ENCODE measurements at regions not wholly inside any gene's neighbourhood (a gene's known extent, or its start where the extent isn't known, plus 50 kb on each side); places are given as distances from the start of the nearest gene placed in this dataset.

GRCh38 chr18:61989138-61989537, 96.3 kb upstream of the RNF152 start:
- Histone ChIP-seq H3K27me3 (no peaks in the 10 kb centered on the region), H3K4me3 (no peak overlapping the region), H3K36me3 (no peaks in the 10 kb centered on the region), H3K9me3 (replicated peaks) (no peaks in the 10 kb centered on the region), H3K4me1 (peaks cover 38% of the 10 kb centered on the region), H3K27ac (no peak overlapping the region)
- DNase-seq: no peak

DNA sequence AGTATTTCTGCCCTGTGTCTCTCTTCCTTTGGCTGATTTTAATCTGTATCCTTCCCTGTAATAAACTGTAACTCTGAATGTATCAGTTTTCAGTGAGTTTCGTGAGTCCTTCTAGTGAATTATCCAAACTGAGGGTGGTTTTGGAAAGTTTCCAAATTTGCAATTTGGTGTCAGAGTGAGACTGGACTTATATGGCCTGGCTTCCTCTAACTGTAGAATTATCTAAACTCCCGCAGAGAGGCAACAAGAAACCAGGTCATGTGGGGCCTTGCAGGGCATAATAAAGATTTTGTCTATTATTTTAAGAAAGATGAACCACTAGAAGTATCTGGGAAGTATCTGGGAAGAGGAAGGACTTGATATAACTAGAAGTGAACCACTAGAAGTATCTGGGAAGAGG, 95.3 kb upstream of the RNF152 start:
- Histone ChIP-seq H3K36me3 (no peaks in the 10 kb centered on the region), H3K9me3 (replicated peaks) (no peaks in the 10 kb centered on the region), H3K27me3 (no peaks in the 10 kb centered on the region), H3K4me1 (peaks cover 28% of the 10 kb centered on the region), H3K4me3 (no peak overlapping the region), H3K27ac (no peak overlapping the region)
- no peak for DNase-seq

DNA sequence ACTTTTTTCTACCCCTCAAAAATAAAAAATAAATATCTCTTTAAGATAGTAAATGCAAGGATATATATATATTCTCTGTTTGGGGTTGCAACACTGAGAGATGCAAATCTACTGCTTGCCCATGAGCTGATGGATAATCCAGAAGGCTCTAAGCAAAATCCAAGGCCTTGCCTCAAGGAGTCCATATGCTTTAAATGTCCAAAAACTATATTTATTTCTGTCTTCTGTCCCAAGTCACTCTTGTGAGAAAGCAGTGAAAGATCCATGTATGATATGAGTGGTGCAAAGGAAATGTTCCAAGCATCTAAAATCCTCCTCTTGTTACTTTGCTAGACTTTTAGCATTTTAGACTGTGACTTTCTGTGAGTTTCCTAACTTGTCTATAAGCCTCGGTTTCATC, 92.9 kb upstream of the RNF152 start:
- Histone ChIP-seq H3K9me3 (replicated peaks) (no peaks in the 10 kb centered on the region), H3K4me1 (peaks cover 3% of the 10 kb centered on the region), H3K27me3 (no peaks in the 10 kb centered on the region), H3K4me3 (no peak overlapping the region), H3K36me3 (no peaks in the 10 kb centered on the region), H3K27ac (no peak overlapping the region)
- no peak for DNase-seq

GRCh38 chr18:61984349-61984748, 91.5 kb upstream of the RNF152 start:
- Histone ChIP-seq H3K27me3 (no peaks in the 10 kb centered on the region), H3K27ac (no peak overlapping the region), H3K36me3 (no peaks in the 10 kb centered on the region), H3K4me1 (no peaks in the 10 kb centered on the region), H3K4me3 (no peak overlapping the region), H3K9me3 (replicated peaks) (no peaks in the 10 kb centered on the region)
- DNase-seq: no peak

DNA sequence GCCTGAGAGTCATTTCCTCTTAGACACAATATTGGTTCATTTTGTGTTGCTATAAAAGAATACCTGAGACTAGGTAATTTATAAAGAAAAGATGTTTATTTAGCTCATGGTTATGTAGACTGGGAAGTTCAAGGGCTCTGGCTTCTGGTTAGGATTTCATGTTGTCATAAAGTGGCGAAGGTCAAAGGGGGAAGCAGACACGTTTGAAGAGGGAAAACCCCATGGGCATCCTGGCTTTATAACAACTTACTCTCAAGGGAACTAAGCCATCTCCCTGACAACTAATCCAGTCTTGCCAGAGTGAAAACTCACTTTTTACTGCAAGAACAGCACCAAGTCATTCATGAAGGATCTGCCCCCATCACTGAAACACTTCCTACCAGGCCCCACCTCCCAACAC, 89.7 kb upstream of the RNF152 start:
- Histone ChIP-seq H3K27me3 (no peaks in the 10 kb centered on the region), H3K36me3 (no peaks in the 10 kb centered on the region), H3K9me3 (replicated peaks) (no peaks in the 10 kb centered on the region), H3K4me3 (no peak overlapping the region), H3K4me1 (no peaks in the 10 kb centered on the region), H3K27ac (no peak overlapping the region)
- no peak for DNase-seq

GRCh38 chr18:61980355-61980754, 87.5 kb upstream of the RNF152 start:
- no peak for DNase-seq
- Histone ChIP-seq H3K27ac (no peak overlapping the region), H3K27me3 (no peaks in the 10 kb centered on the region), H3K36me3 (no peaks in the 10 kb centered on the region), H3K4me1 (no peaks in the 10 kb centered on the region), H3K9me3 (replicated peaks) (no peaks in the 10 kb centered on the region), H3K4me3 (no peak overlapping the region)

GRCh38 chr18:61975526-61976326, 82.9 kb upstream of the RNF152 start:
- DNase-seq: no peak
- no peak overlapping the region for H3K27ac ChIP-seq
- H3K4me3 ChIP-seq: no peak overlapping the region
- no peaks in the 10 kb centered on the region for H3K27me3 ChIP-seq
- H3K9me3 ChIP-seq (replicated peaks): no peaks in the 10 kb centered on the region
- no peaks in the 10 kb centered on the region for H3K36me3 ChIP-seq
- H3K4me1 ChIP-seq: peaks cover 5% of the 10 kb centered on the region; the same call in 1 of the 2 replicates

GRCh38 chr18:61973273-61974115, 80.7 kb upstream of the RNF152 start:
- Histone ChIP-seq H3K4me1 (peaks cover 5% of the 10 kb centered on the region; the same call in 1 of the 2 replicates), H3K9me3 (replicated peaks) (no peaks in the 10 kb centered on the region), H3K27ac (peak overlapping the region; percentile 58; the same call in 1 of the 2 replicates), H3K27me3 (no peaks in the 10 kb centered on the region), H3K4me3 (no peak overlapping the region), H3K36me3 (no peaks in the 10 kb centered on the region)
- DNase-seq: no peak

DNA sequence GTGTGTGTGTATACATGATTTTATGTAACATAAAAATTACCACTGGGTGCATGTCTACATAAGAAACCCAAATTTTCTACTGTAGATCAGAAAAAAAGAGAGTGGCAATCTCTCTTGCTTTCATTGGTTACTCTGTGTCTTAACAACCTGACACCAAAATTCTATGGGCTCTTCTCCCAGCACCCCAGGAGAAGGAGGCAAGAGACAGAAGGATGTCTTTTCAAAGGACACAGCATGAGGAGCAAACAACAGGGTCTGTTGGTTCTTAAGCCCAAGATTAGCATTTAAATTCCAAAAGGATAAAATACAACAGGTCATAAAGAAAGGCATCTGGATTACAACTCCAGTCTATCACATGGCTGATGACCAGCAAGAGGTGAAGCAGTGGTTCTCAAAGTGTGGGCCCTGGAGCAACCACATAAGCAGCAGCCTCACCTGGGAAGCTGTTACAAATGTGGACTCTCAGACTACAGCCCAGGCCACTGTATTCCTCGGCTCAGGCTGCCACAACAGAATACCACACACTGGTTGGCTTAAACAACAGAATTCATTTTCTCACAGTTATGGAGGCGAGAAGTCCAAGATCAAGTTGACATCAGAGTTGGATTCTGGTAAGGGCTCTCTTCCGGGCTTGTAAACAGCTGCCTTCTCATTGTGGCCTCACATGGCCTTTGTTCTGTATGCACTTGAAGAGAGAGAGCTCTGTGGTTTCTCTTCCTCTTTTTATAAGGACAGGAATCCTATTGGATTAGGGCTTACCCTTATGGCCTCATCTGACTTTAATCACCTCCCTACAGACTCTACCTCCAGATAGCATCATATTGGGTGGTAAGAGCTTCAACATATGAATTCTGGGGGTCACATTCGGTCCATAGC, 79.8 kb upstream of the RNF152 start:
- Histone ChIP-seq H3K27me3 (no peaks in the 10 kb centered on the region), H3K9me3 (replicated peaks) (no peaks in the 10 kb centered on the region), H3K36me3 (no peaks in the 10 kb centered on the region), H3K27ac (peak overlapping the region; percentile 58), H3K4me3 (no peak overlapping the region), H3K4me1 (peaks cover 5% of the 10 kb centered on the region; the same call in 1 of the 2 replicates)
- peak; percentile 37 to 71 for DNase-seq

DNA sequence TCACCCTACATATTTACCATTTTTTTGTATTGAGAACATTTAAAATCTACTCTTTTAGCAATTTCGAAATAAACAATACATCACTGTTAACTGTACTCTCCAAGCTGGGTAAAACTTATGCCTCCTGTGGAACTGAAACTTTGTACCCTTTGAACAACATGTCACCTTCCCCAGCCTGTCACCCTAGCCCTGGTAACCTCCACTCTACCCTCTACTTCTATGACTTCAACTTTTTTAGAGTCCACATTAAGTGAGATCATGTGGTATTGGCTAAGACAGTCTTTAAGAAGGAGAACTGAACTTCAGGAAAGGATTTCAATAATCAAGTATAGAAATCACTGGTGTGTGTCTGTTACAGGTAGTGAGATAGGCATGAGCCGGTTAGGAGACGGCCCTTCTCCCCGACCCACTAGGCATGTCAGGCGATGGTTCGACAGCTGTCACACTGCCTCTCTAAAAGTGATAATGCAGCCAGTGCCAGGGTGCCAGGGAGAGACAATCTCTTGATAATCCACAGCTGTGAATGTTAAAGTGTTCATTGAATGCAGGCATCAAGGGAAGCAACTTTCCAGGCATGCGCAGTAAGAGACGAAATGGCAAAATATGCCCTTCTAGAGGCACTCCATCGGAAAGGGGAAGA, 74.6 kb upstream of the RNF152 start:
- H3K4me1 ChIP-seq: no peaks in the 10 kb centered on the region; the same call in 1 of the 2 replicates

GRCh38 chr18:61965311-61965710, 72.5 kb upstream of the RNF152 start:
- H3K27ac ChIP-seq: no peak overlapping the region
- H3K4me1 ChIP-seq: no peaks in the 10 kb centered on the region
- no peak for DNase-seq
- no peaks in the 10 kb centered on the region for H3K27me3 ChIP-seq
- no peak overlapping the region for H3K4me3 ChIP-seq
- no peaks in the 10 kb centered on the region for H3K9me3 ChIP-seq (replicated peaks)
- no peaks in the 10 kb centered on the region for H3K36me3 ChIP-seq

More for the DNA sequence above, 74.6 kb upstream of the RNF152 start:
- Histone ChIP-seq H3K27me3 (no peaks in the 10 kb centered on the region), H3K9me3 (replicated peaks) (no peaks in the 10 kb centered on the region), H3K36me3 (no peaks in the 10 kb centered on the region), H3K27ac (no peak overlapping the region), H3K4me3 (no peak overlapping the region)
- DNase-seq: no peak

- no peaks in the 10 kb centered on the region for H3K36me3 ChIP-seq
- H3K27ac ChIP-seq: no peak overlapping the region
- H3K4me3 ChIP-seq: no peak overlapping the region
- no peaks in the 10 kb centered on the region for H3K4me1 ChIP-seq
- no peak for DNase-seq
- no peaks in the 10 kb centered on the region for H3K9me3 ChIP-seq (replicated peaks)
- H3K27me3 ChIP-seq: no peaks in the 10 kb centered on the region
Measured at GRCh38 chr18:61964616-61965015, 71.8 kb upstream of the RNF152 start.

GRCh38 chr18:61963705-61964104, 70.9 kb upstream of the RNF152 start:
- no peaks in the 10 kb centered on the region for H3K9me3 ChIP-seq (replicated peaks)
- no peaks in the 10 kb centered on the region for H3K4me1 ChIP-seq
- no peaks in the 10 kb centered on the region for H3K36me3 ChIP-seq
- DNase-seq: no peak
- no peak overlapping the region for H3K27ac ChIP-seq
- H3K27me3 ChIP-seq: no peaks in the 10 kb centered on the region
- no peak overlapping the region for H3K4me3 ChIP-seq

DNA sequence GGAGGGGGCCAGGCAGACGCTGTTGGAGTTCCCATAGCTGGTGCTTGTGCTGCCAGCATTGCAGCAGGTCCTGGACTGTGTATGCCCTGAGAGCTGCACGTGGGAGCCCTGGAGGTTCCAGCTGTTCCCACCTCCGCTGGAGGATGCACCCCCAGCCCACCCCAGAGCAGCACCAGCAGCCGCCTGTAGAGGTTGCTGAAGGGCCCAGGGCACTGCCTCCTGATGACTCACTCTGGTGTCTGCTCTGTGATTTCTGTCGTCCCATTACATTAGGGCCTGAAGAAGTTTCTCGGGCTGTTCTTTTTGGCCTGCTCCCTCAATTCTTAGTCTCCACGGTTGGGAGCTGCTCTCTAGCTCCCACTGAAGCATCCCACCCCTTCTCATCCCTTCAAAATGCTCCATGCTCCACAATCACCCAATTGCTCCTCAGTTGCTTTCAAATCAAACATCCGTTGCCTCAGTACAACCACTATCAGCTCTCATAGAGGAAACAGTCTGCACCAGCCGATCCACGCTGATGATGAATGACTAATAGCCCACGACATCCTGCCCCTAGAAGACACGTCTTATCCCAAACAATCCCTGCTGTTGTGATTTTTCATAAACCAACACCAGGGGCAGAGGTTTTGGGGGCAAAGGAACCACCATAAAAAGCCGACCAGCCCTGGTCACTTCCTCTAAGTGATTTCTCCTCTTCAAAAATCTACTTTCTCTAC, 65.2 kb upstream of the RNF152 start:
- no peak for DNase-seq
- Histone ChIP-seq H3K36me3 (no peaks in the 10 kb centered on the region), H3K27ac (no peak overlapping the region), H3K27me3 (no peaks in the 10 kb centered on the region), H3K4me1 (no peaks in the 10 kb centered on the region), H3K4me3 (no peak overlapping the region), H3K9me3 (replicated peaks) (no peaks in the 10 kb centered on the region)
